ENCODE measurements at regions not wholly inside any gene's neighbourhood (a gene's known extent, or its start where the extent isn't known, plus 50 kb on each side); places are given as distances from the start of the nearest gene placed in this dataset.

GRCh38 chr6:132088150-132088549, 137.0 kb upstream of the CCN2 start:
- Mint-ChIP-seq H3K27me3 (no peaks in the 10 kb centered on the region), H3K9me3 (peaks cover 0 to 9% (median 8%) of the 10 kb centered on the region in 3 donors), H3K4me1 (no peaks in the 10 kb centered on the region), H3K4me3 (no peak overlapping the region), H3K36me3 (no peaks in the 10 kb centered on the region), H3K27ac (no peak overlapping the region)
- no peaks in the 10 kb centered on the region for H3K27me3 ChIP-seq (replicated peaks in 1 of 2; ENCODE audit: control insufficient read depth in 2 of 2, extremely low read depth in 1 of 2, insufficient read depth in 2 of 2, low read length in 1 of 2)
- H3K9me3 ChIP-seq, result no peaks in the 10 kb centered on the region
- CTCF ChIA-PET, result no interaction called here
- no peak overlapping the region for H3K4me3 ChIP-seq (ENCODE audit: control insufficient read depth in 1 of 2, extremely low read depth in 1 of 2, low read length in 1 of 2)
- no CpG with 5 or more reads among the region's 2 CpGs for WGBS (ENCODE audit: insufficient coverage)
- POLR2A ChIA-PET, result no interaction called here
- no peaks in the 10 kb centered on the region for H3K4me1 ChIP-seq (ENCODE audit: control insufficient read depth in 1 of 2, extremely low read depth in 1 of 2, insufficient read depth in 2 of 2, low read length in 2 of 2)
- no peak for ATAC-seq (replicated peaks in 1 of 4)
- DNase-seq, result no peak
- no peak overlapping the region for H3K27ac ChIP-seq (ENCODE audit: low read length)
- H3K36me3 ChIP-seq (ENCODE audit: control insufficient read depth in 2 of 2, extremely low read depth in 1 of 2, insufficient read depth in 1 of 2, low read length in 1 of 2), result no peaks in the 10 kb centered on the region

DNA sequence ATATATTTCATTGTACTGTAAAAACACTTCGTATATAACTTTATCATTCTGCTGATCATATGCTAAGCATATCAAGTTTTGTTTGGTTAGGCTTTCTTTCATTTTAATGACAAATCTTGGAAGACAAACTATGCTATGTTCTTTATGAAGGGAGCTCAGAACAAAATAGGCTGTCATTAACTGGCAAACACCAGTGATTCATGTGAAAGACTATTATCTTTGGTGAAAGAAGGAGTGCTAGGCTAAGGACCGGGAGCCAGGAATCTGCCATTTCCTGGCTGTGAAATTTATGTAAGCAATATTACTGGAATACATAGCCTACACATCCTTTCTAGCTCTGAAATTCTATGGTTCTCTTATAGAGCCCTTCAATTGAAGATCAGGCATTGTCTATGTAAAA, 136.2 kb upstream of the CCN2 start:
- H3K4me3 ChIP-seq (ENCODE audit: control insufficient read depth in 1 of 2, extremely low read depth in 1 of 2, low read length in 1 of 2), result no peak overlapping the region
- ChIA-PET POLR2A (no interaction called here), CTCF (no interaction called here)
- H3K36me3 ChIP-seq (ENCODE audit: control insufficient read depth in 2 of 2, extremely low read depth in 1 of 2, insufficient read depth in 1 of 2, low read length in 1 of 2), result no peaks in the 10 kb centered on the region
- H3K27ac ChIP-seq (ENCODE audit: low read length), result no peak overlapping the region
- no peak for DNase-seq
- Mint-ChIP-seq H3K36me3 (no peaks in the 10 kb centered on the region), H3K9me3 (peaks cover 0 to 9% (median 8%) of the 10 kb centered on the region in 3 donors), H3K27ac (no peak overlapping the region), H3K4me1 (no peaks in the 10 kb centered on the region), H3K4me3 (no peak overlapping the region), H3K27me3 (no peaks in the 10 kb centered on the region)
- H3K27me3 ChIP-seq (replicated peaks in 1 of 2; ENCODE audit: control insufficient read depth in 2 of 2, extremely low read depth in 1 of 2, insufficient read depth in 2 of 2, low read length in 1 of 2), result no peaks in the 10 kb centered on the region
- ATAC-seq (replicated peaks in 1 of 4), result no peak
- no CpG with 5 or more reads among the region's 2 CpGs for WGBS (ENCODE audit: insufficient coverage)
- H3K4me1 ChIP-seq (ENCODE audit: control insufficient read depth in 1 of 2, extremely low read depth in 1 of 2, insufficient read depth in 2 of 2, low read length in 2 of 2), result no peaks in the 10 kb centered on the region
- no peaks in the 10 kb centered on the region for H3K9me3 ChIP-seq

DNA sequence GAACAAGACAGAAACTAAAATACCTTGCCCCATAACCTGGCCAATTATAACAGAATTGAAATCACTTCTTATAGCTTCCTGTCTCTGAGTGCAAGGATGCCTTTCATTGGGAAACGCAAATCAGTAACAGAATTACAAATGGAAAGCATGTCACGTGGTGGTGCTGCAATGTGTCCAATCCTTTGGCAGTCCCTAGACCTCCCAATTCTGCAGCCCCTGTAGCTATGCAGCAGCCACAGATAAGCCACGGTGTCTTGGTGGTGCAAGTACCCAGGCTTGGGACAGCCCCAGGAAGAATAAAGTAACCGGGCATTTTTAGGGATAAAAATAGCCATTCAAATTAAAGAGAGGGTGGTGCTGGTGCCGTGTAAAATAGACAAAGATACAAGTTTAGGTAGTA, 134.6 kb upstream of the CCN2 start:
- Mint-ChIP-seq H3K27ac (no peak overlapping the region), H3K27me3 (no peaks in the 10 kb centered on the region), H3K4me3 (no peak overlapping the region), H3K9me3 (peaks cover 0 to 3% (median 0%) of the 10 kb centered on the region in 3 donors), H3K36me3 (no peaks in the 10 kb centered on the region), H3K4me1 (no peaks in the 10 kb centered on the region)
- ChIA-PET CTCF (no interaction called here), POLR2A (no interaction called here)
- H3K4me3 ChIP-seq (ENCODE audit: control insufficient read depth in 1 of 2, extremely low read depth in 1 of 2, low read length in 1 of 2), result no peak overlapping the region
- DNase-seq, result no peak
- no peak overlapping the region for H3K27ac ChIP-seq (ENCODE audit: low read length)
- H3K9me3 ChIP-seq, result no peaks in the 10 kb centered on the region
- H3K4me1 ChIP-seq (ENCODE audit: control insufficient read depth in 1 of 2, extremely low read depth in 1 of 2, insufficient read depth in 2 of 2, low read length in 2 of 2), result no peaks in the 10 kb centered on the region
- no peaks in the 10 kb centered on the region for H3K36me3 ChIP-seq (ENCODE audit: control insufficient read depth in 2 of 2, extremely low read depth in 1 of 2, insufficient read depth in 1 of 2, low read length in 1 of 2)
- H3K27me3 ChIP-seq (replicated peaks in 1 of 2; ENCODE audit: control insufficient read depth in 2 of 2, extremely low read depth in 1 of 2, insufficient read depth in 2 of 2, low read length in 1 of 2), result no peaks in the 10 kb centered on the region
- 92% methylated on average over 4 of the region's 5 CpGs for WGBS (ENCODE audit: insufficient coverage)
- ATAC-seq (replicated peaks in 1 of 4), result no peak

DNA sequence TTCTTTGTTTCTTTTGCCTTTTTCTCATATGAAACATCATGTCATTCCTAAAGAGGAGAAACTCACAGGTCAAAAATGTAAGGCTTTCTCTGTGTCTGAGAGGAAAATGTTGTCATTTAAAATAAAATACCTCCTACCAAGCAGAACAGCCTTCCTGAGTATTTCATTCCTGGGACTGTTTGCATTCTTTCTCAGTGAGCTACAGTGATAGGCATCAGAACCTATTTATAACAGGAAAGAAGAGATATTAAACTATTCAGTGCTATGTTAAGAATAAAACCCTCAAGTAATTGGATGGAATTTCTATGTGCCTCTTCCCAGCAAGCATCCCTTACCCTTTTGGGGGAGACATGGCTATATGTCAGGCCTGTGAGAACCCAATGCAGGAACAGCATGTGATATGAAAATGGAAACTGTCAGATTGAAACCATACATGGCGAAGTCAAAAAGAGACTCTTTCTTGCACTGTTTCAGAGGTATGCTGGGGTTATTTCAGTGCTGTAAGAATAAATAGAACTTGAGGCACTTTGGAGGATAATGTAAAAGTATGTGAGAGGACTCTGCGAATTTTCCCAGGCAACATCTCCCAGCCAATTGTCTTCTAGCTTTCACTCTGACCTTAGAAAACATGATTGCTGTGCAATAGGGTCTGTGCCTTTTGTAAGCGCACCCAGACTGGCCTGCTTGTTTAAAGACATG, 133.8 kb upstream of the CCN2 start:
- no peak overlapping the region for H3K27ac ChIP-seq (ENCODE audit: low read length)
- H3K36me3 ChIP-seq (ENCODE audit: control insufficient read depth in 2 of 2, extremely low read depth in 1 of 2, insufficient read depth in 1 of 2, low read length in 1 of 2), result no peaks in the 10 kb centered on the region
- no peaks in the 10 kb centered on the region for H3K9me3 ChIP-seq
- no peaks in the 10 kb centered on the region for H3K4me1 Mint-ChIP-seq
- no peaks in the 10 kb centered on the region for H3K27me3 Mint-ChIP-seq
- CTCF ChIA-PET, result no interaction called here
- no peak for ATAC-seq (replicated peaks in 1 of 4)
- peaks cover 0 to 2% (median 0%) of the 10 kb centered on the region in 3 donors for H3K9me3 Mint-ChIP-seq
- DNase-seq, result no peak
- POLR2A ChIA-PET, result no interaction called here
- H3K4me3 Mint-ChIP-seq, result no peak overlapping the region
- no peak overlapping the region for H3K27ac Mint-ChIP-seq
- no peak overlapping the region for H3K4me3 ChIP-seq (ENCODE audit: control insufficient read depth in 1 of 2, extremely low read depth in 1 of 2, low read length in 1 of 2)
- WGBS (ENCODE audit: insufficient coverage), result 83% methylated on average over 1 of the region's 3 CpGs
- no peaks in the 10 kb centered on the region for H3K36me3 Mint-ChIP-seq
- no peaks in the 10 kb centered on the region for H3K27me3 ChIP-seq (replicated peaks in 1 of 2; ENCODE audit: control insufficient read depth in 2 of 2, extremely low read depth in 1 of 2, insufficient read depth in 2 of 2, low read length in 1 of 2)
- no peaks in the 10 kb centered on the region for H3K4me1 ChIP-seq (ENCODE audit: control insufficient read depth in 1 of 2, extremely low read depth in 1 of 2, insufficient read depth in 2 of 2, low read length in 2 of 2)

- CTCF ChIA-PET, result no interaction called here
- no peaks in the 10 kb centered on the region for H3K9me3 ChIP-seq
- no peaks in the 10 kb centered on the region for H3K4me1 Mint-ChIP-seq
- POLR2A ChIA-PET, result no interaction called here
- no peaks in the 10 kb centered on the region for H3K9me3 Mint-ChIP-seq
- H3K4me1 ChIP-seq (ENCODE audit: control insufficient read depth in 1 of 2, extremely low read depth in 1 of 2, insufficient read depth in 2 of 2, low read length in 2 of 2), result no peaks in the 10 kb centered on the region
- no peaks in the 10 kb centered on the region for H3K36me3 ChIP-seq (ENCODE audit: control insufficient read depth in 2 of 2, extremely low read depth in 1 of 2, insufficient read depth in 1 of 2, low read length in 1 of 2)
- H3K27ac Mint-ChIP-seq, result no peak overlapping the region
- no peak overlapping the region for H3K4me3 ChIP-seq (ENCODE audit: control insufficient read depth in 1 of 2, extremely low read depth in 1 of 2, low read length in 1 of 2)
- no peak overlapping the region for H3K27ac ChIP-seq (ENCODE audit: low read length)
- ATAC-seq (replicated peaks in 1 of 4) (no peak), DNase-seq (no peak)
- WGBS (ENCODE audit: insufficient coverage), result no CpG with 5 or more reads among the region's 2 CpGs
- H3K27me3 ChIP-seq (replicated peaks in 1 of 2; ENCODE audit: control insufficient read depth in 2 of 2, extremely low read depth in 1 of 2, insufficient read depth in 2 of 2, low read length in 1 of 2), result no peaks in the 10 kb centered on the region
- no peaks in the 10 kb centered on the region for H3K27me3 Mint-ChIP-seq
- no peak overlapping the region for H3K4me3 Mint-ChIP-seq
- no peaks in the 10 kb centered on the region for H3K36me3 Mint-ChIP-seq
Observed at GRCh38 chr6:132082421-132082820, 131.2 kb upstream of the CCN2 start.

DNA sequence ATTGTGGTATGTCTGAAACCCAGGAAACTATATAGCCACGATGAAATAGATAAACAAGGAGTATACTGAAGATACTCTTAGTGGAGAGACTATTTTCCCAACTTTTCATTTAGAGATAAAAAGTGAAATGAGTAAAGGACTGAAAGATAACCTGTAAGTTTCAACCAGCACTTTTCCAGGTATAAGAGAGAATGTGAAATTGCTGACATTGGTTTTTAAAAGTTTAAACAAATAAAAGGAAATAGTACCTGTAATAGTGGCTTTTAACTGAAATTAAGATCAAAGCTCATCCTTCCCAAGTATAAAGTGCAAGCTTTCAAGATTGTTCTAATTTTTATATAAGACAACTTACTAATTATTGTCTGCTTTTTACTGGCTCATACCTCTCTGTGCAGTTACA, 130.2 kb upstream of the CCN2 start:
- POLR2A ChIA-PET, result no interaction called here
- no peaks in the 10 kb centered on the region for H3K9me3 ChIP-seq
- no peak overlapping the region for H3K27ac ChIP-seq (ENCODE audit: low read length)
- Mint-ChIP-seq H3K27ac (no peak overlapping the region), H3K36me3 (no peaks in the 10 kb centered on the region), H3K9me3 (no peaks in the 10 kb centered on the region), H3K27me3 (no peaks in the 10 kb centered on the region), H3K4me3 (no peak overlapping the region), H3K4me1 (no peaks in the 10 kb centered on the region)
- no peak overlapping the region for H3K4me3 ChIP-seq (ENCODE audit: control insufficient read depth in 1 of 2, extremely low read depth in 1 of 2, low read length in 1 of 2)
- no CpG with 5 or more reads among the region's 1 CpG for WGBS (ENCODE audit: insufficient coverage)
- no peaks in the 10 kb centered on the region for H3K27me3 ChIP-seq (replicated peaks in 1 of 2; ENCODE audit: control insufficient read depth in 2 of 2, extremely low read depth in 1 of 2, insufficient read depth in 2 of 2, low read length in 1 of 2)
- no peak for DNase-seq
- CTCF ChIA-PET, result no interaction called here
- no peak for ATAC-seq (replicated peaks in 1 of 4)
- H3K36me3 ChIP-seq (ENCODE audit: control insufficient read depth in 2 of 2, extremely low read depth in 1 of 2, insufficient read depth in 1 of 2, low read length in 1 of 2), result no peaks in the 10 kb centered on the region
- H3K4me1 ChIP-seq (ENCODE audit: control insufficient read depth in 1 of 2, extremely low read depth in 1 of 2, insufficient read depth in 2 of 2, low read length in 2 of 2), result no peaks in the 10 kb centered on the region

DNA sequence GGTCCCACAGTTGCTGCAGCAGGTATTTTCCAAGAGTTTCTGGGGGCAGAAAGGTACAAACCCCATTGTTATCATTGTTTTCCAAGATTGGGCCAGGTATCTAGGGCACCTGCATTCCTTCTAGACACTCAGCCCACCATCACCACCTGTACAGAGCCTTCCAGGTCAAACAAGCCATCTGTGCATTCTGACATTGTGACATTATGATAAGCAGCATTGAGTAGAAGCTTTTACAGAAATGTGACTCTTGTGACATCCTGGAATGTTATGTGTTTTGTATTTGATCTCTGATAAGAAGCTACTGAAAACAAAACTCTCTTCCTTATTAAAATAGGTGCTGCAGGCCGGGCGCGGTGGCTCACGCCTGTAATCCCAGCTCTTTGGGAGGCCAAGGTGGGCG, 128.1 kb upstream of the CCN2 start:
- Histone ChIP-seq H3K36me3 (ENCODE audit: control insufficient read depth in 2 of 2, extremely low read depth in 1 of 2, insufficient read depth in 1 of 2, low read length in 1 of 2) (no peaks in the 10 kb centered on the region), H3K27me3 (replicated peaks in 1 of 2; ENCODE audit: control insufficient read depth in 2 of 2, extremely low read depth in 1 of 2, insufficient read depth in 2 of 2, low read length in 1 of 2) (no peaks in the 10 kb centered on the region), H3K4me3 (ENCODE audit: control insufficient read depth in 1 of 2, extremely low read depth in 1 of 2, low read length in 1 of 2) (no peak overlapping the region), H3K4me1 (ENCODE audit: control insufficient read depth in 1 of 2, extremely low read depth in 1 of 2, insufficient read depth in 2 of 2, low read length in 2 of 2) (no peaks in the 10 kb centered on the region), H3K27ac (ENCODE audit: low read length) (no peak overlapping the region), H3K9me3 (no peaks in the 10 kb centered on the region)
- H3K36me3 Mint-ChIP-seq, result no peaks in the 10 kb centered on the region
- no peaks in the 10 kb centered on the region for H3K9me3 Mint-ChIP-seq
- DNase-seq (no peak), ATAC-seq (replicated peaks in 1 of 4) (no peak)
- H3K27me3 Mint-ChIP-seq, result no peaks in the 10 kb centered on the region
- no peaks in the 10 kb centered on the region for H3K4me1 Mint-ChIP-seq
- H3K27ac Mint-ChIP-seq, result no peak overlapping the region
- H3K4me3 Mint-ChIP-seq, result no peak overlapping the region
- WGBS (ENCODE audit: insufficient coverage), result no CpG with 5 or more reads among the region's 5 CpGs
- ChIA-PET CTCF (no interaction called here), POLR2A (no interaction called here)

Measured in T-cell (primary cell).